GM23248 (cell line): ENCODE measurements at regions not wholly inside any gene's neighbourhood (a gene's known extent, or its start where the extent isn't known, plus 50 kb on each side); places are given as distances from the start of the nearest gene placed in this dataset.

Source experiments
- EZH2 ChIP-seq: fragments of 200-600 bp; sonication (generic); IDR thresholded peaks from 2 replicates; pipeline ENCODE4 v1.6.1; 2018; ENCODE audit warnings: antibody characterized with exemption, mild to moderate bottlenecking; ENCODE audit not compliant: insufficient read depth, poor library complexity, severe bottlenecking
- EZH2phosphoT487 ChIP-seq: fragments of 200-600 bp; sonication (generic); IDR thresholded peaks from 2 replicates; pipeline ENCODE4 v1.6.1; 2018; ENCODE audit warnings: antibody characterized with exemption, moderate library complexity, mild to moderate bottlenecking, low read depth; ENCODE audit not compliant: insufficient read depth

DNA sequence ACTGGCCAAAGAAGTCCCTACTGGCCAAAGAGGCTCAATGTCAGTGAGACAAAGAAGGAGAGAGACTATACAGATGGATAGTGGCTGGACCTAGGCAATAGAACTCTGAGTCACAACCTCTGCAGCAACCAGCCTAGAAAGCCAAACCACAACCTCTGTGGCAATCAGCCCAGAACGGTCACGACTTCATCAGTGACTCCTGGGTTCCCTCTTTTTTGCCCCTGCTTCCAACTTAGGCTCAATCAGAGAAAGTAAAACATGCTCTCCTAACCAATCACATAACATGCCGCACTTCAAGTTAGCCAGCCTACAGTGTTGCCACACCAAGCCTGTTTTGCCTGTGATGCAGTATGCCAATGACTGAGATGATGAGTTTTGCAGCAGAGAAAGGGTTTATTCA is 203.4 kb downstream of the ANAPC10 start:
- TF ChIP-seq EZH2 (no peak), EZH2phosphoT487 (no peak)
